IPS-20b (cell line): ENCODE measurements at regions not wholly inside any gene's neighbourhood (a gene's known extent, or its start where the extent isn't known, plus 50 kb on each side); places are given as distances from the start of the nearest gene placed in this dataset.

Experiments
- H3K27ac ChIP-seq: one replicate; pipeline ENCODE4 v1.5.1; 2013; ENCODE audit warnings: low read length
- H3K27me3 ChIP-seq: 2 replicates; pipeline ENCODE4 v1.6.1; 2013; ENCODE audit warnings: mild to moderate bottlenecking, low read length, inconsistent platforms; ENCODE audit not compliant: insufficient read depth
- H3K36me3 ChIP-seq: 2 replicates; pipeline ENCODE4 v1.6.1; 2013; ENCODE audit warnings: low read depth, mild to moderate bottlenecking, inconsistent platforms, low read length, moderate library complexity; ENCODE audit not compliant: insufficient read depth
- H3K4me1 ChIP-seq: 2 replicates; pipeline ENCODE4 v1.6.1; 2013; ENCODE audit warnings: mild to moderate bottlenecking, control low read depth, inconsistent platforms, low read length, moderate library complexity; ENCODE audit not compliant: insufficient read depth
- H3K4me3 ChIP-seq: 2 replicates; pipeline ENCODE4 v1.5.1; 2013; ENCODE audit warnings: mild to moderate bottlenecking, low read length, inconsistent platforms
- H3K9ac ChIP-seq: 2 replicates; pipeline ENCODE4 v1.6.1; 2013; ENCODE audit warnings: low read depth, mild to moderate bottlenecking, inconsistent platforms, low read length, moderate library complexity
- H3K9me3 ChIP-seq: 2 replicates; pipeline ENCODE4 v1.6.1; 2013; ENCODE audit warnings: mild to moderate bottlenecking, low read depth, low read length, inconsistent platforms; ENCODE audit not compliant: insufficient read depth

- no peaks in the 10 kb centered on the region for H3K36me3 ChIP-seq
- H3K27ac ChIP-seq = no peak overlapping the region
- no peak overlapping the region for H3K9ac ChIP-seq
- H3K9me3 ChIP-seq = no peaks in the 10 kb centered on the region
- 0 out of 2 replicates have a peak, but pooled peaks cover under 1% of the 10 kb centered on the region for H3K4me1 ChIP-seq
- H3K27me3 ChIP-seq = peaks cover 1% of the 10 kb centered on the region; the same call in 1 of the 2 replicates
- no peak overlapping the region for H3K4me3 ChIP-seq
These were observed 84.0 kb upstream of the PRR20G start for GRCh38 chr3:127371846-127372245.

GRCh38 chr3:127371334-127371733, 83.5 kb upstream of the PRR20G start:
- H3K27ac ChIP-seq = no peak overlapping the region
- no peaks in the 10 kb centered on the region for H3K36me3 ChIP-seq
- no peaks in the 10 kb centered on the region for H3K9me3 ChIP-seq
- no peak overlapping the region for H3K9ac ChIP-seq
- H3K27me3 ChIP-seq = peaks cover 4% of the 10 kb centered on the region; the same call in 1 of the 2 replicates
- H3K4me3 ChIP-seq = no peak overlapping the region
- peaks cover 3% of the 10 kb centered on the region; the same call in 1 of the 2 replicates for H3K4me1 ChIP-seq

GRCh38 chr3:127370906-127371305, 83.1 kb upstream of the PRR20G start:
- H3K4me1 ChIP-seq = peaks cover 3% of the 10 kb centered on the region; the same call in 1 of the 2 replicates
- H3K27ac ChIP-seq = no peak overlapping the region
- no peaks in the 10 kb centered on the region for H3K9me3 ChIP-seq
- H3K9ac ChIP-seq = no peak overlapping the region
- no peak overlapping the region for H3K4me3 ChIP-seq
- peaks cover 4% of the 10 kb centered on the region; the same call in 1 of the 2 replicates for H3K27me3 ChIP-seq
- H3K36me3 ChIP-seq = no peaks in the 10 kb centered on the region

- Histone ChIP-seq H3K4me3 (no peak overlapping the region), H3K27ac (no peak overlapping the region), H3K9ac (no peak overlapping the region), H3K27me3 (peaks cover 4% of the 10 kb centered on the region; the same call in 1 of the 2 replicates), H3K4me1 (peaks cover 3% of the 10 kb centered on the region; the same call in 1 of the 2 replicates), H3K36me3 (no peaks in the 10 kb centered on the region), H3K9me3 (no peaks in the 10 kb centered on the region)
These were observed 81.6 kb upstream of the PRR20G start for GRCh38 chr3:127369356-127369935.

- Histone ChIP-seq H3K27me3 (peaks cover 4% of the 10 kb centered on the region; the same call in 1 of the 2 replicates), H3K9me3 (no peaks in the 10 kb centered on the region), H3K9ac (no peak overlapping the region), H3K27ac (no peak overlapping the region), H3K4me1 (peaks cover 3% of the 10 kb centered on the region; the same call in 1 of the 2 replicates), H3K4me3 (no peak overlapping the region), H3K36me3 (no peaks in the 10 kb centered on the region)
These were observed 80.6 kb upstream of the PRR20G start for GRCh38 chr3:127368186-127369032.

GRCh38 chr3:127367593-127367992, 79.7 kb upstream of the PRR20G start:
- no peak overlapping the region for H3K9ac ChIP-seq

GRCh38 chr3:127366383-127366782, 78.5 kb upstream of the PRR20G start:
- peaks cover 4% of the 10 kb centered on the region; the same call in 1 of the 2 replicates for H3K27me3 ChIP-seq
- no peak overlapping the region for H3K9ac ChIP-seq
- peaks cover 3% of the 10 kb centered on the region; the same call in 1 of the 2 replicates for H3K4me1 ChIP-seq
- no peak overlapping the region for H3K27ac ChIP-seq
- no peak overlapping the region for H3K4me3 ChIP-seq
- H3K9me3 ChIP-seq = no peaks in the 10 kb centered on the region
- no peaks in the 10 kb centered on the region for H3K36me3 ChIP-seq

More at GRCh38 chr3:127367593-127367992, 79.7 kb upstream of the PRR20G start:
- no peaks in the 10 kb centered on the region for H3K36me3 ChIP-seq
- no peak overlapping the region for H3K27ac ChIP-seq
- peaks cover 4% of the 10 kb centered on the region; the same call in 1 of the 2 replicates for H3K27me3 ChIP-seq
- no peak overlapping the region for H3K4me3 ChIP-seq
- no peaks in the 10 kb centered on the region for H3K9me3 ChIP-seq
- peaks cover 3% of the 10 kb centered on the region; the same call in 1 of the 2 replicates for H3K4me1 ChIP-seq

GRCh38 chr3:127365163-127365798, 77.4 kb upstream of the PRR20G start:
- Histone ChIP-seq H3K9me3 (no peaks in the 10 kb centered on the region), H3K4me3 (no peak overlapping the region), H3K27ac (no peak overlapping the region), H3K4me1 (peaks cover 3% of the 10 kb centered on the region; the same call in 1 of the 2 replicates), H3K36me3 (no peaks in the 10 kb centered on the region), H3K27me3 (peaks cover 4% of the 10 kb centered on the region; the same call in 1 of the 2 replicates), H3K9ac (no peak overlapping the region)

- Histone ChIP-seq H3K27me3 (peaks cover 4% of the 10 kb centered on the region; the same call in 1 of the 2 replicates), H3K9ac (no peak overlapping the region), H3K27ac (no peak overlapping the region), H3K4me1 (peaks cover 3% of the 10 kb centered on the region; the same call in 1 of the 2 replicates), H3K36me3 (no peaks in the 10 kb centered on the region), H3K9me3 (no peaks in the 10 kb centered on the region), H3K4me3 (no peak overlapping the region)
These were observed 76.0 kb upstream of the PRR20G start for GRCh38 chr3:127363891-127364290.

- Histone ChIP-seq H3K27me3 (peaks cover 4% of the 10 kb centered on the region; the same call in 1 of the 2 replicates), H3K9ac (no peak overlapping the region), H3K27ac (no peak overlapping the region), H3K4me3 (no peak overlapping the region), H3K9me3 (no peaks in the 10 kb centered on the region), H3K36me3 (no peaks in the 10 kb centered on the region), H3K4me1 (peaks cover 3% of the 10 kb centered on the region; the same call in 1 of the 2 replicates)
These were observed 75.3 kb upstream of the PRR20G start for GRCh38 chr3:127363171-127363570.

- H3K9me3 ChIP-seq = peaks cover 16% of the 10 kb centered on the region; the same call in 1 of the 2 replicates
- no peak overlapping the region for H3K9ac ChIP-seq
- no peak overlapping the region for H3K4me3 ChIP-seq
- H3K36me3 ChIP-seq = no peaks in the 10 kb centered on the region
- no peak overlapping the region for H3K27ac ChIP-seq
- no peaks in the 10 kb centered on the region for H3K4me1 ChIP-seq
- H3K27me3 ChIP-seq = no peaks in the 10 kb centered on the region; the same call in 1 of the 2 replicates
These were observed 72.8 kb upstream of the PRR20G start for GRCh38 chr3:127360647-127361046.
